ENCODE measurements at regions not wholly inside any gene's neighbourhood (a gene's known extent, or its start where the extent isn't known, plus 50 kb on each side); places are given as distances from the start of the nearest gene placed in this dataset.

GRCh38 chr16:51034481-51035109 is 116.5 kb downstream of the SALL1 start:
- no peak for FAIRE-seq

DNA sequence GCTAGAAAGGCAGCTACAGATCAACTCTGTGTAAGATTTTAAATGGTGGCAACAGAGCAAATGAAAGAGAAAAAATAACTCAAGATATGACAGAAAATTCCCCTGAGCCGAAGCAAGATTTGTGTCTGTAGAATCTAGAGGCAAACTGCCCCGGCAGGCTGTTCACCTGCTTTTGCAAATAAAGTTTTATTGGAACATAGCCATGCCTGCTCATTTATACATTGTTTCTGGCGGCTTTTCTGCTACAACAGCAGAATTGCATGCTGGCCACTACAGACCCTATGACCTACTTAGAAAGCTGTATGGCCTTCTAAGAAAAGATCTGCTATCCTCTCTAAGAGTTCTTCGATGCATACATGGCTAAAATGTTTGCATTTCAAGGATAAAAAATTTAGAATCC is 119.5 kb downstream of the SALL1 start:
- no peak for FAIRE-seq

DNA sequence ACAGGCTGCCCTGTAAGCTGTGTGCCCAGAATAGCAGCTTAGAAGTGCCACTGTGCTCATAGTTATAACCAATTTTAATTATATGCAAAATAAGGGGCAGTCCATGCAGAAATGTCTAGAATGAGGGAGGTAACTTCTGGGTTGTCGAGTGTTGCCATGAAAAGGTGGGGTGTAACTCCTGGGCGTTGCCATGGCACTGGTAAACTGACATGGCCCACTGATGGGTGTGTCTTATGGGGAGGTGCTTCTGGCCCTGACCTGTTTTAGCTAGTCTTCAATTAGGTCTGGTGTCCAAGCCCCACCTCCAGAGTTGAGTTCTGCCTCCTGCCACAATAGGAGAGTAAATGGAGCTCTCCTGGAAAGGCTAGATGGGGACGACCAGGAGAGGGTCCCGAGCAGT is 120.6 kb downstream of the SALL1 start:
- FAIRE-seq, result no peak

DNA sequence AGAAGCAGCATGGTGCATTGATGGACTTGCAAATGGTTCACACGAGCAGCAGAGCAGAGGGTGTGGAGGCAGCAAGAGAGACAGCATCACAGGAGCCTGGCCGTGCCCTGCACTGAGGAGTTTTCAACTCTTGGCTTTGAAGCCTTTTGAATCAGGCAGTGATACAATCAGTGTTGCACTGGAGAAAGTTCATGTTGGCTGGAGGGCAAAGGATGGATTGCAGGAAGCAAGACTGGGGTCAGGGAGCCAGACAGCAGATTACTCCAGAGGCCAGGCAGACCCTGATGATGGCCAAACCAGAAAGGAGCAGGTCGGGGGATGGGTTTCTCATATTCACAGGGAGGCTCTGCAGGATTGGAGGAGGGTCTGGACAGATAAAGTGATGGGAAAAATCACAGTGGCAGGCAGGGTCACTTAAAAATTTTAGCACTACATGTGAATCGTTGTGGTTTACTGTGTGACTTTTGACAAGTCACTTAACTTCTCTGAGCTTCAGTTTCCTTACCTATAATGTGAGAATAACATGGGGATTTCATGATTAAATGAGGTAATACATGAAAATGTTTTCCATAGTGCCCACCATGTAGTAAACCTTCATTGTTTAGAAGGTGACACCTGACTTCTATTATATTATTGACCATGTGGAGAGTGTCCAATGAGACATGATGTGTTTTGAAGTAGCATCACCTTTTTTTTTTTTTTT is 125.3 kb downstream of the SALL1 start:
- no peak for FAIRE-seq

DNA sequence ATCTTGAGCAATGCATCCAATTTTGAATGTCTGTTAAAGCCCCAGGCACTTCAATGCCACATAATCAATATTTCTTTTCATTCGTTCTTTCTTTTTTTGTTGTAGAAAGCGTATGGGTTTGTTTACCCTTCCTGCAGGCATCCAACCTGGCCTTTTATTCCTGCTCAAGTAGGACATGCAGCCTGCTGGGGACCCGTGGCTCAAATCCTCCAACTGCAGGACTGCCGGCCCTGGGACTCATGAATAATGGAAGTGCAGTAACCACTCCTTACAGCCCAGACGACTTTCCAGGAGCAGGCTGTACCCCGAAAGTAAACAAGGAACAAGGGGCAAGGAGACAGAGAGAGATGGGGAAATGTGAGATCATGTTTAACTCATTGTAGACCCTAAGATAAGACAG is 126.4 kb downstream of the SALL1 start:
- FAIRE-seq, result no peak

GRCh38 chr16:51022955-51023354 is 128.1 kb downstream of the SALL1 start:
- FAIRE-seq, result no peak

GRCh38 chr16:51019617-51020016 is 131.5 kb downstream of the SALL1 start:
- FAIRE-seq, result no peak

DNA sequence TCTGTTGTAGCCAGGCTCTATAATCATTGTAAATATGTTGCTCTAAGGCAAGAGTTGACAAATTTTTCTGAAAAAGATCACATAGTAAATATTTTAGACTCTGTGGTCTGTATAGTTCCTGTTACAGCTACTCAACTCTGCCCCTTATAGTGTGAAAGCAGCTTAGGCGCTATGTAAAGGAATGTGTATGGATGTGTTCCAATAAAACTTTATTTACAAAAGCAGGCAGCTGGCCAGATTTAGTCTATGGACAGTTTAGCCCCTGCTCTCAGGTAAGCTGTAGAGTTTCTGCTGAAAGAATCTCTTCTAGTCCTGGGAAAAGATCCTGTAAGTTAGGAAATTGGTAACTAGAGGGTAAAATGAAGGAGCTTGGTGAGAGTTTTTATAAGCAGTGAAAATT is 133.1 kb downstream of the SALL1 start:
- FAIRE-seq, result no peak

- no peak for FAIRE-seq
Observed at GRCh38 chr16:51012396-51012795, 138.7 kb downstream of the SALL1 start.

DNA sequence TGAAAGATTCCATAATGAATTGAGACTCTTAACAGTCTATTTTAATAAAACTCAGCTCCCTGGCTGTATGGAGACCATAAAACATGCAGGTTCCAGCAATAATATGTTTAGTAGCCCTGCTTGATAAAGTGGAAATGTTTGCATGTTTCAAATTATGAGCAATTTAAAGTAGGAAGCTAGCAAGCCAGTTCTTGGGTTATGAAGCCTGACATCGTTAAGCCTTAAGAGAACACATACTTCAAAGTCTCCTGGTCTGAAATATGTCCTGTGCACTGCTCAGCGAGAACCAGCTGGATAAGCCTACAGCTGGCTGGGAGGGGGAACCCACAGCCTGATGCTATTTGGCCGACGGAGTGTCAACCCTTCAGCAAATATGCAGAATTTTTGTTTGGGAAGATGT is 140.3 kb downstream of the SALL1 start:
- FAIRE-seq, result no peak

DNA sequence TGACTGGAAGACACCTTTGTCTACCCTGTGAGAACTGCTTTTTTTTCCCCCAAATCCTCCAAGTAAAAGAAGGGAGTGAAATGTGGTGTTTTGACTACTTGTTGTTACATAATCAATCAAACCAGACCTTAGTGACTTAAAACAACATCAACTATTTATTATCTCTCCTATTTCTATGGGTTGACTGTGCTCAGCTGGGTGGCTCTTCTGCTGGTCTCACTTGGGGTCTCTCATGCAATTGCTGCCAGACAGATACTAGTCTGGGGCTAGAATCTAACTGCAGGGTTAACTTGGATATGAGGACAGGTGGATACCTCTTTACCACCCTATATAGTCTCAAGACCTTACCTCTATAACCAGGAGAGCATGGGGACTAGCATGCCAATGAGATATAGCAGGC is 141.3 kb downstream of the SALL1 start:
- FAIRE-seq, result no peak

- no peak for FAIRE-seq
Observed at GRCh38 chr16:51009359-51009758, 141.7 kb downstream of the SALL1 start.

DNA sequence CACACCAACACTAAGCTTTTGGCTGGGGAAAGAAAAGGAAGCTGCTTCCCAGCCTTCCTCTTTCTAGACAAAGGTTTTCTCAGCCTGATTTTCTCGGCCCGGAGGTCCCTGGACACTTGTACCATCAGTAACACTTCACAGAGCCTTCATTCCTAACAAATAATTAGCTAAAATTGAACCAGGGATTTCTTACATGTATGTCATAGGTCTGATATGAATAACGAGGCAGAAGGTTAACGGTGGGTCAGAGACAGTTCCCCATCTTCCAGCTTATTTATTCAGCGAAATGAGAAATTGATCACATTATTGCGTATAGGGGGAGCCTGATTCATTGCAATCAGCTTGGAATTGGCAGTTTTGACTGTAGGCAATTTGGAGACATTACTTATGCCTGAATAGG is 142.5 kb downstream of the SALL1 start:
- no peak for FAIRE-seq

DNA sequence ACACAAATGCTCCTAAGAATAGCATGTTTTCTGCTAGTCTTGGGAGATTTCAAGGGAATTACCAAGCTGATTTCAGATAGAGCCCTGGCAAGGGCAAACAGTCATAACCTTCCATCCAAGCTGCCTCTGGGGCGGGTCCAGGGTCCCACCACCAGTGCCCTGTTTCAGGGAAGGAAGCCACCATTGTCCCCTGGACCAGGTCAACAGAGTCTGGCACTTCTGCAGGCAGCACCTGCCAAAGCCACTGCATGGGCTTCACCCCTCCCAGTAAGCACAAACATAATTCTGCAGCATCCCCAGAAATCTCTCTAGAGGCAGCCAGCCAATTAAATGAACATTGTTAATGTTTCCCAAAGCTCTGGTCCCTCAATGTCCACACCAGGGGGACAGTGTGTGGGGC is 143.0 kb downstream of the SALL1 start:
- FAIRE-seq, result no peak

DNA sequence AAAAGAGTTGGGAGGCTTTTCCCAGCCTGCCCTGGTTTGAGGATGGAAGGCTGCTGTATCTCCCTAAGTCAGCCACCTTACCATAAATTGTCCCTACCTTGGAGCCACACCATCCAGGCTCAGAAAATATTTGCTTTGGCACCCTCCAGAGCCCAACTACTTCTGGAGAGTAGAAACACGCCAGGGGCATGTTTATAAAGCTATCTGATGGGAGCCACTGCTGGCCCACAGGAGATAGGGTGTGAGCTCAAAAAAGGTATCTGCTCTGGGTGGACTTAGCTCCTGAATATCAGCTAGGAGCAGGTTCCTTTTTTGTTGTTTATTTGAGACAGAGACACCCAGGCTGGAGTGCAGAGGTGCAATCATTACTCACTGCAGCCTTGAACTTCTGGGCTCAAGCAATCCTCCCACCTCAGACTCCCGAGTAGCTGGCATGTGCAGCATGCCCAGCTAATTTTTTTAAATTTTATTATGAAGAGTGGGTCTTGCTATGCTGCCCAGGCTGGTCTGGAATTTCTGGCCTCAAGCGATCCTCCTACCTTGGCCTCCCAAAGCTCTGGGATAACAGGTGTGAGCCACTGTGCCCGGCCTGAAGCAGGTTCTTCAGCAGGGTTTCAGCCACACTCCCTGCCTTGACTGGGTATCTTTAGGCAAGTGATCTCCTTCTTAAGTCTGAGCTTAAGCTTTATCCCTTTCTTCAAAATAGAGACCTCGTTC is 147.1 kb downstream of the SALL1 start:
- FAIRE-seq, result no peak

DNA sequence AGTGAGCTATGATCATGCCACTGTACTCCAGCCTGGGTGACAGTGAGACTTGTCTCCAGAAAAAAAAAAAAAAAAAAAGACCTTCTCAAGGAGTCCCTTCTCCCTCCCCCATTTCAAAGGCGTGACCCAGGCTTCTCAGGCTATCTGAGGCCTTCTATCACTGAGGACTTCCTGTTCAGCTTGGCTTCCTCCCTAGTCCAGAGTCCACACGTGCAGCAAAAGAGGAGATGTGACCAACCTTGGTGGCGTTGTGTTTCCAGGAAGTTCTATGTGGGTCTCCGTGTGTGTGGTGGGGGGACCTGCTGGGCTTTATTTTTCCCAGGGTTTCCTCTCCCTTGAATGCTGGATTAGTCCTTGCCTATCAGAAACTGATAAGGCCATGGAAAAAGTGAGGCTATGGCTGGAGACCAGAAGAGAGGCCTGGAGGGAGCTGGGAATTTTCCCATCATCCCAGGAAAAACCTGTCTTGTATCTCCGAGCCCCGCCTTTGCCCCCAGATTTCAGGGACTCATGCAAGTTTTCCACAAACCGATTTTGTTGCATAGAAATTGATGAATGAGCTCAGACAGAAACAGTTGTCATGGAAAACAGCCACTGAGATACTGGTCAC is 148.1 kb downstream of the SALL1 start:
- no peak for FAIRE-seq

GRCh38 chr16:50999181-50999580 is 151.9 kb downstream of the SALL1 start:
- FAIRE-seq, result no peak

GRCh38 chr16:50998411-50998810 is 152.7 kb downstream of the SALL1 start:
- peak; percentile 13 for FAIRE-seq

DNA sequence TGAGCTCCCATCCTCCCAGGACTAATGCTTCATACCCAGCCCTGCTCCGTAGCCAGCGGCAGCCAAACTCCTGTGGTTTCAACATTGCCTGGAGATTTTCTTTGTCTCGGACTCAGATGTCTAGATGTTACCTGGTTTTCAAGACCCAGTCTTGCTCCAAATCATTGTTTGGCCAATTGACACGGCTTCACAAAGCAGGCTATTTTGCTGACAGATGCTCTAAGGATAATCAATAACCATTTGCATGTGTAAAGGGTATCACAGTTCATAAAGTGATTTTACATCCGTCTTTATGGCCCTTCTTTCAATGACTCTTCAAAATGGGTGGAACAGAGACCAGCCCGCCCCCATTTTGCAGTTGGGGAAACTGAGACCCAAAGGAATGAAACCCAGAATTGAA is 153.4 kb downstream of the SALL1 start:
- no peak for FAIRE-seq

DNA sequence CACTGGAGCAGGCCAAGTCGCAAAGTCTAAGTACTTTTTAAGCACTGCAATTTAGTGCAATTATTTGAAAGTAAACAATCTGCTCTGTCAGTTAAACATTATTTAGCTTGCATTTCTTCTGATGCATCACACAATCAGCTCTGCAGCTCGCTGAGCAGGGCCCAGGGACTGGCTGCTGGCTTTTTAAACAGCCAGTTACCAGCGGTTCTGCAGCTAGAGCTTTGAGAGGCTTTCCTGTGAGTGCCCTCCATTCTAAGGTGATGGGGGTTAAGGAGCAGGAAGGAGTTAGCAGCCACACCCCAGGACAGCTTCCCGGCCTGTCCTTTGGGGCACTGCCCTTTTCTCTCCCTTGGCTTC is 154.3 kb downstream of the SALL1 start:
- FAIRE-seq, result no peak

- FAIRE-seq, result no peak
Observed at GRCh38 chr16:50996166-50996829, 154.8 kb downstream of the SALL1 start.

GRCh38 chr16:50994995-50995394 is 156.1 kb downstream of the SALL1 start:
- no peak for FAIRE-seq

DNA sequence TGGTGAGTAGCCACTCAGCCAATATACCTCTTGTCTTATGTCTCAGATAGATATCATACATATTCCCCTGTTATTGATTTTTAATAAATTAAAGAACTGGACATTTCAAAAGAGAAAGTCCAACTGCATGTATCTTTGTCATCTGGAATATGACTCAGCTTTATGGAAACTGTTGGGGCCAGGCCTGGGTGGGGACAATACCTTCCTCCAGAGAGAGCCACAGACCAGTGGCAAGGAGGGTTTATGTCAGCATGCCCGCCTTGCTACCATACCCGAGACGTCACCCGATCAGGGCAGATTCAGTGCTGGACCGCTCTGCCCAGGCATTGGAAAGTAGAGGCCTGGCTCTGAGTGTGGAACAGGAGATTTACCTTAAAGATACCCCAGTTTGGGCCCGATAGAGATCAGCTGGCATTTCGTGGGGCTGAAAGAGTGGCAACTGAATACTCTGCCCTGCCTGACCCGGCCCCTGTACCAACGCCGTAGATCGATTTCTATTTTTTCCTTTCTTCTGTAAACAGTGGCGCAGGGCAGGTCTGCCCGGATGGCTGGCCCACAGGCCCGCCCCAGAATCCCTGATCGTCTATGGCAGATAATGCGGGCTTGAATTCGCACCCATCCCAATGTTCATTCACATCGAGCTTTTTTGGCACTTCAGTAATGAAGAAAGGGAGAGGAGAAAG is 158.6 kb downstream of the SALL1 start:
- no peak for FAIRE-seq
